Uterus (tissue), 3 donors: ENCODE measurements at regions not wholly inside any gene's neighbourhood (a gene's known extent, or its start where the extent isn't known, plus 50 kb on each side); places are given as distances from the start of the nearest gene placed in this dataset.
"Not testable (repeated sequence)": the region's sequence is repeated elsewhere in the genome, so short reads cannot be mapped to it uniquely, and the experiment has no call there.

Source experiments
- DNase-seq, 2 donors: peaks; one replicate each; pipeline ENCODE4 v3.0.0-alpha.2; 2019 to 2020
- H3K27ac ChIP-seq, 2 donors: fragments of 200-600 bp; sonication (generic); 1 replicate in 1 of 2; 2 replicates in 1 of 2; pipeline ENCODE4 v1.5.1; 2016 to 2018
- H3K27me3 ChIP-seq, 2 donors: fragments of 200-600 bp; sonication (generic); one replicate each; pipeline ENCODE4 v1.5.1; 2018 to 2019; ENCODE audit warnings: control low read depth in 1 of 2
- H3K36me3 ChIP-seq, 2 donors: fragments of 200-600 bp; sonication (generic); one replicate each; pipeline ENCODE4 v1.5.1; 2019; ENCODE audit warnings: control low read depth in 1 of 2
- H3K4me1 ChIP-seq, 2 donors: fragments of 200-600 bp; sonication (generic); one replicate each; pipeline ENCODE4 v1.5.1; 2018 to 2019; ENCODE audit warnings: control low read depth in 1 of 2
- H3K4me3 ChIP-seq, 2 donors: fragments of 200-600 bp; sonication (generic); 1 replicate in 1 of 2; 2 replicates in 1 of 2; pipeline ENCODE4 v1.5.1; 2018 to 2019; ENCODE audit warnings: mild to moderate bottlenecking in 1 of 2
- H3K9me3 ChIP-seq, 2 donors: fragments of 200-600 bp; sonication (generic); one replicate each; pipeline ENCODE4 v1.5.1; 2019; ENCODE audit warnings: control low read depth in 1 of 2
- CTCF ChIP-seq, 4 experiments: fragments of 200-600 bp in 2 of 4; fragments of 450-650 bp in 2 of 4; sonication (generic) in 2 of 4; IDR thresholded peaks; one replicate each; pipeline ENCODE4 v1.5.1; 2016 to 2019; ENCODE audit warnings: antibody characterized with exemption in 4 of 4, mild to moderate bottlenecking in 2 of 4, moderate library complexity in 1 of 4
- POLR2A ChIP-seq, 2 donors: fragments of 450-650 bp; IDR thresholded peaks; one replicate each; pipeline ENCODE4 v1.6.1; 2016; ENCODE audit warnings: antibody characterized with exemption in 2 of 2, mild to moderate bottlenecking in 1 of 2, moderate library complexity in 1 of 2
- intact Hi-C: fragments of 100-400 bp; cut with DNase I; formaldehyde crosslinking; loops from one replicate; pipeline ENCODE4 v1.15.1; 2023; ENCODE audit warnings: low total_unique reads
- donor health status: DM: yes; HTN: yes; CAD: no.

GRCh38 chr6:115456848-115457247 lies 603.8 kb downstream of the FRK start:
- Histone ChIP-seq H3K36me3 (no peaks in the 10 kb centered on the region), H3K9me3 (no peaks in the 10 kb centered on the region), H3K27ac (no peak overlapping the region), H3K4me3 (no peak overlapping the region), H3K4me1 (no peaks in the 10 kb centered on the region), H3K27me3 (no peaks in the 10 kb centered on the region)
- intact Hi-C loops = no loop called here
- DNase-seq = no peak
- TF ChIP-seq CTCF (IDR thresholded peaks at IDR 0.05) = no peak
- TF ChIP-seq POLR2A (IDR thresholded peaks at IDR 0.05) = no peak

GRCh38 chr6:115443825-115444478 lies 616.7 kb downstream of the FRK start:
- TF ChIP-seq POLR2A (IDR thresholded peaks at IDR 0.05) (no peak), CTCF (IDR thresholded peaks at IDR 0.05) (no peak)
- no peaks in the 10 kb centered on the region for H3K9me3 ChIP-seq
- intact Hi-C loops = no loop called here
- H3K27ac ChIP-seq = no peak overlapping the region
- H3K4me1 ChIP-seq = no peaks in the 10 kb centered on the region
- no peaks in the 10 kb centered on the region for H3K36me3 ChIP-seq
- DNase-seq = no peak
- H3K27me3 ChIP-seq = no peaks in the 10 kb centered on the region
- H3K4me3 ChIP-seq = no peak overlapping the region

GRCh38 chr6:115442323-115442722 lies 618.4 kb downstream of the FRK start:
- TF ChIP-seq CTCF (IDR thresholded peaks at IDR 0.05) (no peak), POLR2A (IDR thresholded peaks at IDR 0.05) (no peak)
- H3K27ac ChIP-seq = no peak overlapping the region

GRCh38 chr6:115441651-115442050 lies 619.0 kb downstream of the FRK start:
- intact Hi-C loops = no loop called here
- no peaks in the 10 kb centered on the region for H3K27me3 ChIP-seq
- no peaks in the 10 kb centered on the region for H3K36me3 ChIP-seq
- no peaks in the 10 kb centered on the region for H3K4me1 ChIP-seq
- no peak overlapping the region for H3K4me3 ChIP-seq
- TF ChIP-seq CTCF (IDR thresholded peaks at IDR 0.05) (no peak), POLR2A (IDR thresholded peaks at IDR 0.05) (no peak)
- H3K9me3 ChIP-seq = no peaks in the 10 kb centered on the region
- no peak overlapping the region for H3K27ac ChIP-seq
- no peak for DNase-seq

More at GRCh38 chr6:115442323-115442722, 618.4 kb downstream of the FRK start:
- intact Hi-C loops = no loop called here
- Histone ChIP-seq H3K9me3 (no peaks in the 10 kb centered on the region), H3K4me1 (no peaks in the 10 kb centered on the region), H3K4me3 (no peak overlapping the region), H3K36me3 (no peaks in the 10 kb centered on the region), H3K27me3 (no peaks in the 10 kb centered on the region)
- no peak for DNase-seq

- no peak overlapping the region for H3K4me3 ChIP-seq
- intact Hi-C loops = no loop called here
Observed at GRCh38 chr6:115415378-115415777, 645.3 kb downstream of the FRK start.

GRCh38 chr6:115414916-115415315 lies 645.8 kb downstream of the FRK start:
- DNase-seq, H3K27ac ChIP-seq, H3K36me3 ChIP-seq, H3K4me1 ChIP-seq, H3K9me3 ChIP-seq, H3K4me3 ChIP-seq, intact Hi-C loops, H3K27me3 ChIP-seq: not testable (repeated sequence)

More at GRCh38 chr6:115415378-115415777, 645.3 kb downstream of the FRK start:
- H3K27me3 ChIP-seq = no peaks in the 10 kb centered on the region
- H3K36me3 ChIP-seq = no peaks in the 10 kb centered on the region
- no peak for TF ChIP-seq POLR2A (IDR thresholded peaks at IDR 0.05)
- no peak for TF ChIP-seq CTCF (IDR thresholded peaks at IDR 0.05)
- H3K4me1 ChIP-seq = no peaks in the 10 kb centered on the region
- DNase-seq = no peak
- no peak overlapping the region for H3K27ac ChIP-seq
- no peaks in the 10 kb centered on the region for H3K9me3 ChIP-seq
